Endothelial cell of umbilical vein (primary cell): ENCODE measurements at regions not wholly inside any gene's neighbourhood (a gene's known extent, or its start where the extent isn't known, plus 50 kb on each side); places are given as distances from the start of the nearest gene placed in this dataset.
A peak's percentile ranks its signal among the peaks of the same experiment; 100 is the strongest.

Experiments
- BruUV-seq: library from RNA; stranded (reverse); fragments of 400-500 nt; replicated peaks from 2 replicates; lab custom pipeline; 2021; lab: Mats Ljungman, UMichigan
- CTCF ChIA-PET: fragments of 300-600, 350-600 bp; sonication (Branson Sonifier 250); formaldehyde crosslinking; loops from one replicate; lab custom pipeline; 2021; ENCODE audit warnings: antibody characterized with exemption, inconsistent platforms; lab: Charles Lee
- POLR2A ChIA-PET: fragments of 300-600, 350-600 bp; sonication (Branson Sonifier 250); formaldehyde crosslinking; loops from one replicate; lab custom pipeline; 2021; ENCODE audit warnings: antibody characterized with exemption, inconsistent platforms; lab: Charles Lee
- DNase-seq: peaks from one replicate; pipeline ENCODE4 v3.0.0-alpha.2; 2011; ENCODE audit warnings: low read depth, low spot score
- FAIRE-seq: peaks from 2 replicates; lab custom pipeline; 2011; peaks lifted over from hg19 to GRCh38; lab: Jason Lieb, UNC
- H2AFZ ChIP-seq: 2 replicates; pipeline ENCODE4 v1.6.0; 2012; ENCODE audit warnings: low read depth, low read length, control low read depth, inconsistent platforms
- H3K27ac ChIP-seq: 2 replicates; pipeline ENCODE4 v1.5.1; 2011; ENCODE audit warnings: low read depth, mild to moderate bottlenecking, control low read depth, low read length, moderate library complexity; ENCODE audit not compliant: insufficient read depth
- H3K27me3 ChIP-seq, 2 experiments: 2 replicates each; pipeline versions ENCODE4 v1.6.0 to v1.6.1; 2011; ENCODE audit warnings: low read length in 2 of 2, mixed read lengths in 1 of 2; ENCODE audit not compliant: control insufficient read depth in 2 of 2, insufficient read depth in 2 of 2
- H3K36me3 ChIP-seq, 2 experiments: 2 replicates in 1 of 2; 3 replicates in 1 of 2; pipeline ENCODE4 v1.5.1; 2011; ENCODE audit warnings: low read length in 2 of 2, mild to moderate bottlenecking in 1 of 2, moderate library complexity in 1 of 2; ENCODE audit not compliant: control insufficient read depth in 2 of 2, insufficient read depth in 2 of 2; ENCODE audit errors: extremely low read depth in 1 of 2
- H3K4me1 ChIP-seq: 3 replicates; pipeline ENCODE4 v1.5.1; 2011; ENCODE audit warnings: mild to moderate bottlenecking, low read length; ENCODE audit not compliant: control insufficient read depth, insufficient read depth; ENCODE audit errors: extremely low read depth
- H3K4me2 ChIP-seq: 2 replicates; pipeline ENCODE4 v1.6.1; 2011; ENCODE audit warnings: low read length, control low read depth, mixed read lengths; ENCODE audit not compliant: insufficient read depth
- H3K4me3 ChIP-seq, 3 experiments: fragments of 200-600 bp in 1 of 3; sonication (generic), shearing (Covaris generic) in 1 of 3; replicated peaks in 1 of 3; 2 replicates each; pipeline ENCODE4 v1.5.1; 2011 to 2016; ENCODE audit warnings: control low read depth in 3 of 3, low read length in 3 of 3, mild to moderate bottlenecking in 2 of 3, inconsistent platforms in 1 of 3, low read depth in 1 of 3, moderate library complexity in 1 of 3; ENCODE audit not compliant: insufficient read depth in 1 of 3
- H3K79me2 ChIP-seq: 2 replicates; pipeline ENCODE4 v1.6.0; 2012; ENCODE audit warnings: low read length, inconsistent platforms; ENCODE audit not compliant: control insufficient read depth, insufficient read depth
- H3K9ac ChIP-seq: replicated peaks from 2 replicates; pipeline ENCODE3; 2011; ENCODE audit warnings: low read length, control low read depth; ENCODE audit not compliant: insufficient read depth; ENCODE audit errors: extremely low read depth
- H3K9me1 ChIP-seq: replicated peaks from 3 replicates; pipeline ENCODE4 v1.6.0; 2011; ENCODE audit warnings: mild to moderate bottlenecking, low read length; ENCODE audit not compliant: control insufficient read depth, insufficient read depth; ENCODE audit errors: extremely low read depth
- H3K9me3 ChIP-seq: replicated peaks from 2 replicates; pipeline ENCODE4 v1.5.1; 2012; ENCODE audit warnings: low read length, inconsistent platforms; ENCODE audit not compliant: control insufficient read depth, insufficient read depth
- H4K20me1 ChIP-seq: replicated peaks from 2 replicates; pipeline ENCODE3; 2011; ENCODE audit warnings: mild to moderate bottlenecking, low read length; ENCODE audit not compliant: control insufficient read depth, insufficient read depth; ENCODE audit errors: extremely low read depth
- EZH2 ChIP-seq: IDR thresholded peaks from 2 replicates; pipeline ENCODE4 v1.6.1; 2012; ENCODE audit warnings: borderline replicate concordance, low read depth, mild to moderate bottlenecking, moderate library complexity, low read length, inconsistent platforms; ENCODE audit not compliant: severe bottlenecking
- FOS ChIP-seq: IDR thresholded peaks from 2 replicates; pipeline ENCODE4 v1.6.1; 2011; ENCODE audit warnings: mild to moderate bottlenecking, low read length, moderate library complexity, borderline replicate concordance; ENCODE audit not compliant: insufficient read depth
- GATA2 ChIP-seq: IDR thresholded peaks from 2 replicates; pipeline ENCODE4 v1.7.0; 2011; ENCODE audit warnings: low read depth, mild to moderate bottlenecking, moderate library complexity, mixed read lengths, low read length; ENCODE audit not compliant: insufficient read length, insufficient read depth
- JUN ChIP-seq: IDR thresholded peaks from 2 replicates; pipeline ENCODE4 v1.6.1; 2011; ENCODE audit warnings: borderline replicate concordance, low read depth; ENCODE audit not compliant: insufficient read length, insufficient read depth
- MAX ChIP-seq: IDR thresholded peaks from 2 replicates; pipeline ENCODE4 v1.6.1; 2011; ENCODE audit not compliant: insufficient read depth, insufficient read length
- MYC ChIP-seq: IDR thresholded peaks from one replicate; pipeline ENCODE4 v1.6.1; 2011; ENCODE audit warnings: mild to moderate bottlenecking, low read depth, low read length
- POLR2A ChIP-seq: IDR thresholded peaks from 2 replicates; pipeline ENCODE4 v1.6.1; 2012; ENCODE audit warnings: low read depth, mild to moderate bottlenecking, control low read depth, low read length
- POLR2AphosphoS5 ChIP-seq: IDR thresholded peaks from 2 replicates; pipeline ENCODE4 v1.6.1; 2012; ENCODE audit warnings: low read depth, mild to moderate bottlenecking, control low read depth, low read length, moderate library complexity; ENCODE audit not compliant: insufficient read depth
- dilution Hi-C: fragments of 300-500 bp; cut with MboI; formaldehyde crosslinking; loops from one replicate; pipeline ENCODE4 v1.15.0; 2019; ENCODE audit warnings: low sequenced_read_pairs; ENCODE audit not compliant: extremely low pct_ligation_motif_present
- intact Hi-C: fragments of 100-400 bp; cut with micrococcal nuclease; formaldehyde crosslinking; loops from one replicate; pipeline ENCODE4 v1.10.0; 2022
- TF ChIP-seq, protein P1 (sequence below), 2 donors: IDR thresholded peaks; 1 replicate in 1 of 2; 2 replicates in 1 of 2; pipeline ENCODE4 v1.5.1; 2011; ENCODE audit warnings: low read length in 2 of 2, mild to moderate bottlenecking in 2 of 2, moderate library complexity in 2 of 2, control low read depth in 1 of 2, inconsistent platforms in 1 of 2, low read depth in 1 of 2; ENCODE audit not compliant: insufficient read depth in 1 of 2; ENCODE audit errors: extremely low read depth in 1 of 2

DNA sequence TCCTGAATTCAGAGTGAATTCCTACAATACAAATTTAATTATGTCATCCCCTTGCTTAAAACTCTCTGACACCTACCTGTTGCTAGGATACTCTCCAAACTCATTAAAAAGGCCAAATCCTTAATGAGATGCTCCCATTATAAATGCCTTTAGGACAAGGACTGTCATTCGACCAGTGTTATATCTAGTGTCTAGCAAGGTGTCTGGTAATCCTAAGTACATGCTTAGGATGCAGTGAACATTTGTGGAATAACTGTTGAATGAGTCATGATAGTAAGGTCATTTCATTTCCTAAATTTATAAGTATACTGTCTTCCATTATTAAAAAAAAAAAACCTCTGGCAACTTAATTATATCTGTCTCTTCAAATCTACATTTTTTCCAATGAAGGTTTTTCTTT lies 588.9 kb upstream of the NRXN1 start:
- FAIRE-seq (peak; percentile 60), DNase-seq (peak; percentile 43)
- H3K9me3 ChIP-seq = no peaks in the 10 kb centered on the region
- no peaks in the 10 kb centered on the region for H3K9me1 ChIP-seq
- H3K4me3 ChIP-seq = no peak overlapping the region
- intact Hi-C loops (loop anchor here (5.0 kb wide), 1 partner anchor 113 kb away; no protein-coding TSS in a partner anchor), dilution Hi-C loops (no loop called here)
- H3K4me1 ChIP-seq = peaks cover 9% of the 10 kb centered on the region
- peak overlapping the region; percentile 16 for H3K4me2 ChIP-seq
- H3K9ac ChIP-seq = no peak overlapping the region
- no peaks in the 10 kb centered on the region for H3K27me3 ChIP-seq
- no peaks in the 10 kb centered on the region for H4K20me1 ChIP-seq
- no peak overlapping the region for H3K27ac ChIP-seq
- TF ChIP-seq JUN (peak; percentile 60), MAX (no peak), MYC (no peak), EZH2 (no peak), FOS (peak; percentile 70)
- no peaks in the 10 kb centered on the region for H3K36me3 ChIP-seq
- BruUV-seq = no TSS peak
- ChIA-PET CTCF (no interaction called here), POLR2A (no interaction called here)
- no peaks in the 10 kb centered on the region for H3K79me2 ChIP-seq
- H2AFZ ChIP-seq = no peak overlapping the region

DNA sequence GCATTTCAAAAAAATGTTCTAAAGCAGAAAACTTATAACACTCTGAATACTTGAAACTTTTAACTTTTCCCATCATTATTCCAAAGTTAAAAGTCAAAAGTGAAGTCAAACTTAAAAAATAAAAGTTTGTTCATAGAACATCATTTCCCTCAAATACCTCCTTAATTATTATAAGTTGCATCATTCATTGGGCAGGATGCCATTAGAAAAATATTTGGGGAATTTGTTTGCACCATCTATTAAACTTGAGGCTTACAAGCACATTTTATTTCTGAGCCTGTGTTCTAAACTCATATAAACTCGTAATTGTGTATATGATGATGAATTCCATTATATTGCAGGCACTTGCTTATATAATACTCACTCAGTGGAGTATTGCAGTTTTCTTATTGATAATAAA lies 588.0 kb upstream of the NRXN1 start:
- intact Hi-C loops (loop anchor here (5.0 kb wide), 1 partner anchor 113 kb away; no protein-coding TSS in a partner anchor), dilution Hi-C loops (no loop called here)
- Histone ChIP-seq H3K27ac (no peak overlapping the region), H3K36me3 (no peaks in the 10 kb centered on the region), H3K9ac (no peak overlapping the region), H3K4me2 (no peak overlapping the region), H2AFZ (no peak overlapping the region), H3K27me3 (no peaks in the 10 kb centered on the region), H3K9me3 (no peaks in the 10 kb centered on the region), H3K79me2 (no peaks in the 10 kb centered on the region), H4K20me1 (no peaks in the 10 kb centered on the region), H3K4me3 (no peak overlapping the region), H3K9me1 (no peaks in the 10 kb centered on the region), H3K4me1 (peaks cover 9% of the 10 kb centered on the region)
- CTCF ChIA-PET = no interaction called here
- POLR2A ChIA-PET = no interaction called here
- DNase-seq (no peak), FAIRE-seq (no peak)
- TF ChIP-seq POLR2AphosphoS5 (no peak), MAX (no peak), MYC (no peak), POLR2A (no peak), FOS (no peak), JUN (no peak), EZH2 (no peak), GATA2 (no peak)
- TF ChIP-seq, protein P1, sequence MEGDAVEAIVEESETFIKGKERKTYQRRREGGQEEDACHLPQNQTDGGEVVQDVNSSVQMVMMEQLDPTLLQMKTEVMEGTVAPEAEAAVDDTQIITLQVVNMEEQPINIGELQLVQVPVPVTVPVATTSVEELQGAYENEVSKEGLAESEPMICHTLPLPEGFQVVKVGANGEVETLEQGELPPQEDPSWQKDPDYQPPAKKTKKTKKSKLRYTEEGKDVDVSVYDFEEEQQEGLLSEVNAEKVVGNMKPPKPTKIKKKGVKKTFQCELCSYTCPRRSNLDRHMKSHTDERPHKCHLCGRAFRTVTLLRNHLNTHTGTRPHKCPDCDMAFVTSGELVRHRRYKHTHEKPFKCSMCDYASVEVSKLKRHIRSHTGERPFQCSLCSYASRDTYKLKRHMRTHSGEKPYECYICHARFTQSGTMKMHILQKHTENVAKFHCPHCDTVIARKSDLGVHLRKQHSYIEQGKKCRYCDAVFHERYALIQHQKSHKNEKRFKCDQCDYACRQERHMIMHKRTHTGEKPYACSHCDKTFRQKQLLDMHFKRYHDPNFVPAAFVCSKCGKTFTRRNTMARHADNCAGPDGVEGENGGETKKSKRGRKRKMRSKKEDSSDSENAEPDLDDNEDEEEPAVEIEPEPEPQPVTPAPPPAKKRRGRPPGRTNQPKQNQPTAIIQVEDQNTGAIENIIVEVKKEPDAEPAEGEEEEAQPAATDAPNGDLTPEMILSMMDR (IDR thresholded peaks at IDR 0.05; ENCODE audit: extremely low read depth in 1 of 2, insufficient read depth in 1 of 2, low read depth in 1 of 2, low read length in 2 of 2) = no peak
- BruUV-seq = no TSS peak
